SH-SY5Y (cell line): ENCODE measurements at regions not wholly inside any gene's neighbourhood (a gene's known extent, or its start where the extent isn't known, plus 50 kb on each side); places are given as distances from the start of the nearest gene placed in this dataset.

Source experiments
- GATA2 ChIP-seq: IDR thresholded peaks from 2 replicates; pipeline ENCODE4 v1.6.1; 2011; ENCODE audit warnings: mild to moderate bottlenecking, low read depth, low read length
- GATA3 ChIP-seq: IDR thresholded peaks from 2 replicates; pipeline ENCODE4 v1.6.1; 2011; ENCODE audit warnings: low read depth, mild to moderate bottlenecking, low read length, moderate library complexity

DNA sequence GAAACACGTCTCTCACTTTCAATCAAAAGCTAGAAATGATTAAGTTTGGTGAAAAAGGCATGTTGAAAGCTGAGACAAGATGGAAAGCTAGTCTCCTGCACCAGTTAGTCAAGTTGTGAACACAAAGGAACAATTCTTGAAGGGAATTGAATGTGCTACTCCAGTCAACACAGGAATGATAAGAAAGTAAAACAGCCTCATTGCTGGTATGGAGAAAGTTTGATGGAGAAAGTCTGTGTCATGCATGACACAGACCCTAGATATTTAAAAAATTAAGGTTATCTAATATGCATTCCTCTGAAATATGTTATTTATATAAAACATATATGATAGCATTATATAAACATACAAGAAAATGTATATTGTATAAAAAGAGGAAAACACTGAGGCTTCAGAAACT lies 699.4 kb upstream of the FZD8 start:
- no peak for TF ChIP-seq GATA3
- no peak for TF ChIP-seq GATA2
